Ovary (tissue), 7 donors: ENCODE measurements at regions not wholly inside any gene's neighbourhood (a gene's known extent, or its start where the extent isn't known, plus 50 kb on each side); places are given as distances from the start of the nearest gene placed in this dataset.

Source experiments
- DNase-seq, 5 donors: peaks; one replicate each; pipeline ENCODE4 v3.0.0-alpha.2; 2019 to 2020
- H3K27ac ChIP-seq, 2 donors: fragments of 200-600 bp; one replicate each; pipeline versions ENCODE4 v1.5.1 to v1.8.0; 2019 to 2022
- H3K27me3 ChIP-seq: fragments of 200-600 bp; one replicate; pipeline ENCODE4 v1.8.0; 2022
- H3K36me3 ChIP-seq: fragments of 200-600 bp; sonication (generic); one replicate; pipeline ENCODE4 v1.5.1; 2019
- H3K4me1 ChIP-seq: one replicate; pipeline ENCODE4 v1.8.1; 2013; ENCODE audit warnings: mild to moderate bottlenecking, moderate library complexity; ENCODE audit not compliant: insufficient read depth
- H3K4me3 ChIP-seq: fragments of 200-600 bp; sonication (generic); one replicate; pipeline ENCODE4 v1.5.1; 2017
- H3K9me3 ChIP-seq, 2 donors: fragments of 200-600 bp in 1 of 2; sonication (generic) in 1 of 2; one replicate each; pipeline versions ENCODE4 v1.5.1 to v1.8.1; 2013 to 2019; ENCODE audit warnings: mild to moderate bottlenecking in 1 of 2, moderate library complexity in 1 of 2
- CTCF ChIP-seq, 3 donors: fragments of 450-650 bp in 2 of 3; fragments of 200-600 bp in 1 of 3; IDR thresholded peaks; one replicate each; pipeline versions ENCODE4 v1.5.1 to v1.8.0; 2016 to 2022; ENCODE audit warnings: antibody characterized with exemption in 3 of 3, mild to moderate bottlenecking in 1 of 3
- EP300 ChIP-seq: sonication (generic); formaldehyde crosslinking; IDR thresholded peaks from one replicate; pipeline ENCODE4 v1.6.1; 2017; ENCODE audit warnings: antibody characterized with exemption
- POLR2A ChIP-seq: fragments of 450-650 bp; IDR thresholded peaks from one replicate; pipeline ENCODE4 v1.6.1; 2017; ENCODE audit warnings: antibody characterized with exemption, mild to moderate bottlenecking, moderate library complexity
- WGBS, 3 donors: extraction: QIAGEN DNeasy Blood & Tissue Kit in 1 of 3; methylation state at CpG; one replicate each; pipeline versions ENCODE4 v1.1.5 to v1.1.7; 2013 to 2017; 5-methylcytosine and 5-hydroxymethylcytosine counted together
- intact Hi-C, 4 donors: fragments of 100-400 bp; cut with DNase I; formaldehyde crosslinking; loops; one replicate each; pipeline versions ENCODE4 v1.11.0 to v1.15.1; 2022 to 2023
- donor health status: DM: no; HTN: no; CAD: no; lungs with moderate emphysema.
- donor health status: DM: no; HTN: no; CAD: no.
- donor health status: Bipolar disorder and iron deficiency.
- donor health status: DM: no; HTN: no; CAD: no.
- donor health status: DM: yes; HTN: yes; CAD: no.

- DNase-seq = no peak
- H3K4me3 ChIP-seq = no peak overlapping the region
- TF ChIP-seq EP300 (no peak), CTCF (IDR thresholded peaks at IDR 0.05) (no peak), POLR2A (no peak)
- intact Hi-C loops = no loop called here
- no peaks in the 10 kb centered on the region for H3K27me3 ChIP-seq
- no peak overlapping the region for H3K27ac ChIP-seq
- WGBS, 3 donors = 41 to 100% (median 86%) methylated on average over 1 of the region's 1 CpG
- H3K4me1 ChIP-seq = no peaks in the 10 kb centered on the region
- no peaks in the 10 kb centered on the region for H3K36me3 ChIP-seq
- no peaks in the 10 kb centered on the region for H3K9me3 ChIP-seq
Measured at GRCh38 chr2:184129073-184129472, 469.3 kb upstream of the ZNF804A start.

- intact Hi-C loops = no loop called here
Measured at GRCh38 chr2:184137955-184138354, 460.4 kb upstream of the ZNF804A start.

GRCh38 chr2:184141866-184142265 lies 456.5 kb upstream of the ZNF804A start:
- no peak for DNase-seq
- Histone ChIP-seq H3K36me3 (no peaks in the 10 kb centered on the region), H3K4me1 (no peaks in the 10 kb centered on the region), H3K27me3 (no peaks in the 10 kb centered on the region), H3K4me3 (no peak overlapping the region), H3K27ac (no peak overlapping the region), H3K9me3 (no peaks in the 10 kb centered on the region)
- TF ChIP-seq POLR2A (no peak), EP300 (no peak), CTCF (IDR thresholded peaks at IDR 0.05) (no peak)
- intact Hi-C loops = no loop called here

More at GRCh38 chr2:184137955-184138354, 460.4 kb upstream of the ZNF804A start:
- H3K9me3 ChIP-seq = no peaks in the 10 kb centered on the region
- no peak overlapping the region for H3K27ac ChIP-seq
- WGBS, 3 donors = 80 to 91% (median 90%) methylated on average over 1 of the region's 1 CpG
- no peaks in the 10 kb centered on the region for H3K4me1 ChIP-seq
- TF ChIP-seq EP300 (no peak), CTCF (IDR thresholded peaks at IDR 0.05) (no peak)
- no peaks in the 10 kb centered on the region for H3K36me3 ChIP-seq
- no peak overlapping the region for H3K4me3 ChIP-seq
- H3K27me3 ChIP-seq = no peaks in the 10 kb centered on the region
- no peak for DNase-seq

GRCh38 chr2:184154438-184154837 lies 443.9 kb upstream of the ZNF804A start:
- WGBS, 3 donors = 42 to 59% (median 49%) methylated on average over 2 of the region's 2 CpGs
- H3K4me3 ChIP-seq = no peak overlapping the region
- TF ChIP-seq CTCF (IDR thresholded peaks at IDR 0.05) (no peak), POLR2A (no peak), EP300 (no peak)
- intact Hi-C loops = no loop called here
- no peaks in the 10 kb centered on the region for H3K4me1 ChIP-seq
- no peaks in the 10 kb centered on the region for H3K9me3 ChIP-seq
- H3K27me3 ChIP-seq = no peaks in the 10 kb centered on the region
- H3K27ac ChIP-seq = no peak overlapping the region
- H3K36me3 ChIP-seq = no peaks in the 10 kb centered on the region
- no peak for DNase-seq

- no peaks in the 10 kb centered on the region for H3K9me3 ChIP-seq
- no peaks in the 10 kb centered on the region for H3K4me1 ChIP-seq
- H3K4me3 ChIP-seq = no peak overlapping the region
- intact Hi-C loops = no loop called here
- H3K36me3 ChIP-seq = no peaks in the 10 kb centered on the region
- no peak for DNase-seq
- no peaks in the 10 kb centered on the region for H3K27me3 ChIP-seq
- 92 to 98% (median 93%) methylated on average over 1 of the region's 1 CpG for WGBS, 3 donors
- TF ChIP-seq POLR2A (no peak), CTCF (IDR thresholded peaks at IDR 0.05) (no peak), EP300 (no peak)
- no peak overlapping the region for H3K27ac ChIP-seq
Measured at GRCh38 chr2:184155791-184156190, 442.5 kb upstream of the ZNF804A start.
